ENCODE measurements at regions not wholly inside any gene's neighbourhood (a gene's known extent, or its start where the extent isn't known, plus 50 kb on each side); places are given as distances from the start of the nearest gene placed in this dataset.

DNA sequence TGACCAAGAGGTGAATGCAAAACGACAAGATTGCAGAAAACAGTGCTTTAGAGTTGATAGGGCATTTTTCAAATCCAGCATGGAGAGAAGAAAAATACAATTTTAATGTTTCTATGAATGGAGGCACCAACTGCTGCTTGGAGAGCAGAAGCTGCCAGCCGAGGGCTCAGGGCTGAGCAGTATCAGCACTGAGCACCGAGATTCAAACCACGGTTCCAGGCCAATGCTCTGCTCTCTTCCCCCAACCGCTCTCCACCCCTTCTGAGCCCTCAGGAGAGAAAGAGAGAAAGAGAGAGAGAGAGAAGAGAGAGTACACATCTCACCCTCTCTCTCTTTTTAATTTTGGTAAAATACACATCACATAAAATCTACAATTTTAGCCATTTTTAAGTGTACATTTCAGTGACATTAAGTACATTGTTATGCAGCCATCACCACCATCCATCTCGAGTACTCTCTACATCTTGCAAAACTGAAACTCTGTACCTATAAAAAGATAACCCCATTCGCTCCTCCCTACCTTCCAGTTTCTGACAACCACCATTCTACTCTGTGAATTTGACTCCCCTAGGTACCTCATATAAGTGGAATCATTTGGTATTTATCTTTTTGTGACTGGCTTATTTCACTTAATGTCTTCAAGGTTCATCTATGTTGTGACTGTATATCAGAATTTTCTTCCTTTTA lies 333.3 kb downstream of the MIAT start:
- H3K27me3 Mint-ChIP-seq (ENCODE audit: low read depth, unreplicated experiment) = peaks cover 30% of the 10 kb centered on the region
- Histone ChIP-seq H3K4me3 (ENCODE audit: insufficient read depth, low read depth, low read length) (no peak overlapping the region), H4K20me1 (ENCODE audit: insufficient read depth, low read length) (no peaks in the 10 kb centered on the region), H2AFZ (ENCODE audit: low read depth, low read length) (no peak overlapping the region), H3K9ac (ENCODE audit: low read length) (no peak overlapping the region), H3K27ac (ENCODE audit: low read depth, low read length) (no peak overlapping the region), H3K4me1 (ENCODE audit: insufficient read depth, low read length) (peaks cover 9% of the 10 kb centered on the region), H3K9me3 (ENCODE audit: insufficient read depth, low read depth, low read length) (no peaks in the 10 kb centered on the region), H3K79me2 (ENCODE audit: insufficient read depth, low read length) (no peaks in the 10 kb centered on the region), H3K4me2 (ENCODE audit: low read length) (no peak overlapping the region), H3K36me3 (ENCODE audit: insufficient read depth, low read length) (no peaks in the 10 kb centered on the region), H3K27me3 (ENCODE audit: insufficient read depth, low read length) (peaks cover 6% of the 10 kb centered on the region)
- no peak for TF ChIP-seq EZH2 (IDR thresholded peaks at IDR 0.05; ENCODE audit: insufficient read depth, low read length)
- TF ChIP-seq, protein P1, sequence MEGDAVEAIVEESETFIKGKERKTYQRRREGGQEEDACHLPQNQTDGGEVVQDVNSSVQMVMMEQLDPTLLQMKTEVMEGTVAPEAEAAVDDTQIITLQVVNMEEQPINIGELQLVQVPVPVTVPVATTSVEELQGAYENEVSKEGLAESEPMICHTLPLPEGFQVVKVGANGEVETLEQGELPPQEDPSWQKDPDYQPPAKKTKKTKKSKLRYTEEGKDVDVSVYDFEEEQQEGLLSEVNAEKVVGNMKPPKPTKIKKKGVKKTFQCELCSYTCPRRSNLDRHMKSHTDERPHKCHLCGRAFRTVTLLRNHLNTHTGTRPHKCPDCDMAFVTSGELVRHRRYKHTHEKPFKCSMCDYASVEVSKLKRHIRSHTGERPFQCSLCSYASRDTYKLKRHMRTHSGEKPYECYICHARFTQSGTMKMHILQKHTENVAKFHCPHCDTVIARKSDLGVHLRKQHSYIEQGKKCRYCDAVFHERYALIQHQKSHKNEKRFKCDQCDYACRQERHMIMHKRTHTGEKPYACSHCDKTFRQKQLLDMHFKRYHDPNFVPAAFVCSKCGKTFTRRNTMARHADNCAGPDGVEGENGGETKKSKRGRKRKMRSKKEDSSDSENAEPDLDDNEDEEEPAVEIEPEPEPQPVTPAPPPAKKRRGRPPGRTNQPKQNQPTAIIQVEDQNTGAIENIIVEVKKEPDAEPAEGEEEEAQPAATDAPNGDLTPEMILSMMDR (IDR thresholded peaks at IDR 0.05; ENCODE audit: insufficient read depth, low read depth, low read length) = no peak
- no peak overlapping the region for H3K27ac Mint-ChIP-seq (ENCODE audit: unreplicated experiment)
- H3K36me3 Mint-ChIP-seq (ENCODE audit: low read depth, unreplicated experiment) = no peaks in the 10 kb centered on the region
- no peak overlapping the region for H3K4me3 Mint-ChIP-seq (ENCODE audit: unreplicated experiment)
- no peaks in the 10 kb centered on the region for H3K4me1 Mint-ChIP-seq (ENCODE audit: low read depth, unreplicated experiment)
- DNase-seq (ENCODE audit: low read depth) (no peak), FAIRE-seq (no peak)
- H3K9me3 Mint-ChIP-seq (ENCODE audit: unreplicated experiment) = peaks cover 3% of the 10 kb centered on the region

DNA sequence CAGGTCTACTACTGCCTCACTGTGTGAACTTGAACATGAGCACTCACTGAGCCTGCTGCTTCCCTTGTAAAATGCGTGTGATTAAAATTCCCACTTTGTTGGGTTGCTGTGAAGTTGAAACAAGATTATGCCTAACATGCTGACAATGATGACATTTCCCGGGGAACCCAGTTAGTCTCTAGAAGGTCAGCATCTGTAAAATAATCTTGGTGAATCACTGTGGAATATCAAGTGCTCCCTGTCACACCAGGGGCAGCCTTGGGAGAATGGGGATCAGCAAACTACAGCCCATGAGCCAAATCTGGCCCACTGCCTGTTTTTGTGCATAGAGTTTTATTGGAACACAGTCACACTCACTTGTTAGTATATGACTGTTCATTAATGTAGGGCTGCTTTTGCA lies 335.2 kb downstream of the MIAT start:
- H3K4me3 ChIP-seq (ENCODE audit: insufficient read depth, low read depth, low read length) = no peak overlapping the region
- no peak for TF ChIP-seq EZH2 (IDR thresholded peaks at IDR 0.05; ENCODE audit: insufficient read depth, low read length)
- TF ChIP-seq, protein P1 (IDR thresholded peaks at IDR 0.05; ENCODE audit: insufficient read depth, low read depth, low read length) = no peak
- no peak overlapping the region for H3K4me2 ChIP-seq (ENCODE audit: low read length)
- no peaks in the 10 kb centered on the region for H3K4me1 ChIP-seq (ENCODE audit: insufficient read depth, low read length)
- Mint-ChIP-seq H3K27me3 (ENCODE audit: low read depth, unreplicated experiment) (peaks cover 30% of the 10 kb centered on the region), H3K9me3 (ENCODE audit: unreplicated experiment) (peaks cover 3% of the 10 kb centered on the region), H3K4me3 (ENCODE audit: unreplicated experiment) (no peak overlapping the region), H3K4me1 (ENCODE audit: low read depth, unreplicated experiment) (no peaks in the 10 kb centered on the region), H3K36me3 (ENCODE audit: low read depth, unreplicated experiment) (no peaks in the 10 kb centered on the region), H3K27ac (ENCODE audit: unreplicated experiment) (no peak overlapping the region)
- H3K27ac ChIP-seq (ENCODE audit: low read depth, low read length) = no peak overlapping the region
- no peaks in the 10 kb centered on the region for H3K9me3 ChIP-seq (ENCODE audit: insufficient read depth, low read depth, low read length)
- DNase-seq (ENCODE audit: low read depth) (no peak), FAIRE-seq (no peak)
- no peaks in the 10 kb centered on the region for H3K79me2 ChIP-seq (ENCODE audit: insufficient read depth, low read length)
- no peak overlapping the region for H2AFZ ChIP-seq (ENCODE audit: low read depth, low read length)
- no peaks in the 10 kb centered on the region for H4K20me1 ChIP-seq (ENCODE audit: insufficient read depth, low read length)
- H3K9ac ChIP-seq (ENCODE audit: low read length) = no peak overlapping the region
- H3K36me3 ChIP-seq (ENCODE audit: insufficient read depth, low read length) = no peaks in the 10 kb centered on the region
- H3K27me3 ChIP-seq (ENCODE audit: insufficient read depth, low read length) = no peaks in the 10 kb centered on the region

DNA sequence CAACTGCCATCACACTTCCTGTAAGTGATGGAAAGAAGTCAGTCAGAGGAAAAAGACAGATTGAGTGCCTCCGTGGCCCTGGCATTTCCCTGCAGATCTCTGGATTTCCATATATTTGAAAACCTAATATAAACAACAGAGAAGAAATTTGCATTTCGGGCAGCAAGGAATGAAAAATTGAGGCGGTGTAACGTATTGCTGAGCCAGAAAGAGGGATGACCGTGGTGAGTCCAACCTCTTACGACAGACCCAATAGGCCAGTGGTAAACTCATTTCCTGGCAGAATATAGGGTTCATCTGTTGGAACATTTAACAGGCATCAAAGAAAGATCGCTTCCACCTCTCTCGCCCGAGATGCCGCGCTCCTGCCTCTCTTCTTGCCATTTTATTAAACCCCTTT lies 336.5 kb downstream of the MIAT start:
- no peak overlapping the region for H3K9ac ChIP-seq (ENCODE audit: low read length)
- DNase-seq (ENCODE audit: low read depth) = no peak
- FAIRE-seq = no peak
- no peaks in the 10 kb centered on the region for H4K20me1 ChIP-seq (ENCODE audit: insufficient read depth, low read length)
- no peaks in the 10 kb centered on the region for H3K36me3 Mint-ChIP-seq (ENCODE audit: low read depth, unreplicated experiment)
- peaks cover 3% of the 10 kb centered on the region for H3K9me3 Mint-ChIP-seq (ENCODE audit: unreplicated experiment)
- no peak overlapping the region for H3K4me3 Mint-ChIP-seq (ENCODE audit: unreplicated experiment)
- H3K27me3 Mint-ChIP-seq (ENCODE audit: low read depth, unreplicated experiment) = peaks cover 30% of the 10 kb centered on the region
- no peak overlapping the region for H3K4me2 ChIP-seq (ENCODE audit: low read length)
- H2AFZ ChIP-seq (ENCODE audit: low read depth, low read length) = no peak overlapping the region
- H3K4me1 ChIP-seq (ENCODE audit: insufficient read depth, low read length) = no peaks in the 10 kb centered on the region
- H3K27ac ChIP-seq (ENCODE audit: low read depth, low read length) = no peak overlapping the region
- no peaks in the 10 kb centered on the region for H3K4me1 Mint-ChIP-seq (ENCODE audit: low read depth, unreplicated experiment)
- no peaks in the 10 kb centered on the region for H3K27me3 ChIP-seq (ENCODE audit: insufficient read depth, low read length)
- no peak overlapping the region for H3K27ac Mint-ChIP-seq (ENCODE audit: unreplicated experiment)
- no peaks in the 10 kb centered on the region for H3K79me2 ChIP-seq (ENCODE audit: insufficient read depth, low read length)
- H3K9me3 ChIP-seq (ENCODE audit: insufficient read depth, low read depth, low read length) = no peaks in the 10 kb centered on the region
- H3K4me3 ChIP-seq (ENCODE audit: insufficient read depth, low read depth, low read length) = no peak overlapping the region
- no peaks in the 10 kb centered on the region for H3K36me3 ChIP-seq (ENCODE audit: insufficient read depth, low read length)
- TF ChIP-seq EZH2 (IDR thresholded peaks at IDR 0.05; ENCODE audit: insufficient read depth, low read length) = no peak
- TF ChIP-seq, protein P1 (IDR thresholded peaks at IDR 0.05; ENCODE audit: insufficient read depth, low read depth, low read length) = no peak

Data from astrocyte (in vitro differentiated cells and primary cell).